ENCODE measurements at regions not wholly inside any gene's neighbourhood (a gene's known extent, or its start where the extent isn't known, plus 50 kb on each side); places are given as distances from the start of the nearest gene placed in this dataset.

DNA sequence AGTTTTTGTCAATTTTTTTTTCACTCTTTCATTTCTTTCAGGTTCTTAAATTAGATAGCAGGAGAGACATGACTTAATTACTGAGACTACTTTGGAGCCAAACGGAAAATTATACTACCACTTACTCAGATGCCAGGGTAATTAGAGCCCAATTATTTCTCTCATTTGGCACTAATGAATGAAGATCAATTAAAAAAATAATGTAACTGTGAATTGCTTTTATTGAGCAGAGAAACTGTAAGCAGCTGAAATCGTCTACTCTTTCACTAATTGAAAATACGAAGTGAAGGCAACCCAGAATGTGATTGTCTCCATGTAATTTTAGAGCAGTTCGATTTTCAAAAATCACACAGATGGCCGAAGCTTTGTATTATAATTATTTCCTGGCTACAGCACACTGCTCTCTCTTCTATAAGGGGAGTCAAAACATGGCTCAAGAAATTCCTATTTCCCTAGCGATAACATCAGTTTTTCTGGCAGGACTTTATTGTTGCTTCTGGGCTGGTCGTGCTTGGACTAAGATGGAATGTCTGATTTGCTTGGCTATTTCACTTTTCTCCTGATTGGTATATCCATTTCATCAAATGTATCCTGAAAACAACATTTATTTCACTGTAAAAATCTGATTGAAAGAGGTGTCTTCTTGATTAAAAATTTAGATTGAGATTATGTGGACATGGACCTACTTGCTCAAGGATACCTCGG is 55.8 kb upstream of the PDZRN3 start:
- no peak for TF ChIP-seq EZH2 (IDR thresholded peaks at IDR 0.05; ENCODE audit: borderline replicate concordance, low read depth, low read length, poor library complexity, severe bottlenecking)
- TF ChIP-seq, protein P1, sequence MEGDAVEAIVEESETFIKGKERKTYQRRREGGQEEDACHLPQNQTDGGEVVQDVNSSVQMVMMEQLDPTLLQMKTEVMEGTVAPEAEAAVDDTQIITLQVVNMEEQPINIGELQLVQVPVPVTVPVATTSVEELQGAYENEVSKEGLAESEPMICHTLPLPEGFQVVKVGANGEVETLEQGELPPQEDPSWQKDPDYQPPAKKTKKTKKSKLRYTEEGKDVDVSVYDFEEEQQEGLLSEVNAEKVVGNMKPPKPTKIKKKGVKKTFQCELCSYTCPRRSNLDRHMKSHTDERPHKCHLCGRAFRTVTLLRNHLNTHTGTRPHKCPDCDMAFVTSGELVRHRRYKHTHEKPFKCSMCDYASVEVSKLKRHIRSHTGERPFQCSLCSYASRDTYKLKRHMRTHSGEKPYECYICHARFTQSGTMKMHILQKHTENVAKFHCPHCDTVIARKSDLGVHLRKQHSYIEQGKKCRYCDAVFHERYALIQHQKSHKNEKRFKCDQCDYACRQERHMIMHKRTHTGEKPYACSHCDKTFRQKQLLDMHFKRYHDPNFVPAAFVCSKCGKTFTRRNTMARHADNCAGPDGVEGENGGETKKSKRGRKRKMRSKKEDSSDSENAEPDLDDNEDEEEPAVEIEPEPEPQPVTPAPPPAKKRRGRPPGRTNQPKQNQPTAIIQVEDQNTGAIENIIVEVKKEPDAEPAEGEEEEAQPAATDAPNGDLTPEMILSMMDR (conservative IDR thresholded peaks at IDR 0.05; ENCODE audit: low read depth, low read length), result no peak
